Esophagus squamous epithelium (tissue), 4 donors: ENCODE measurements at regions not wholly inside any gene's neighbourhood (a gene's known extent, or its start where the extent isn't known, plus 50 kb on each side); places are given as distances from the start of the nearest gene placed in this dataset.

Experiments
- POLR2A ChIP-seq, 4 donors: fragments of 450-650 bp; IDR thresholded peaks; one replicate each; pipeline ENCODE4 v1.6.1; 2017; ENCODE audit warnings: antibody characterized with exemption in 4 of 4, mild to moderate bottlenecking in 4 of 4, moderate library complexity in 3 of 4
- TF ChIP-seq, protein P1 (sequence below), 6 experiments: fragments of 450-650 bp in 4 of 6; fragments of 200-600 bp in 2 of 6; sonication (generic) in 2 of 6; IDR thresholded peaks; one replicate each; pipeline ENCODE4 v1.5.1; 2016 to 2019; ENCODE audit warnings: antibody characterized with exemption in 6 of 6, mild to moderate bottlenecking in 4 of 6, moderate library complexity in 4 of 6

DNA sequence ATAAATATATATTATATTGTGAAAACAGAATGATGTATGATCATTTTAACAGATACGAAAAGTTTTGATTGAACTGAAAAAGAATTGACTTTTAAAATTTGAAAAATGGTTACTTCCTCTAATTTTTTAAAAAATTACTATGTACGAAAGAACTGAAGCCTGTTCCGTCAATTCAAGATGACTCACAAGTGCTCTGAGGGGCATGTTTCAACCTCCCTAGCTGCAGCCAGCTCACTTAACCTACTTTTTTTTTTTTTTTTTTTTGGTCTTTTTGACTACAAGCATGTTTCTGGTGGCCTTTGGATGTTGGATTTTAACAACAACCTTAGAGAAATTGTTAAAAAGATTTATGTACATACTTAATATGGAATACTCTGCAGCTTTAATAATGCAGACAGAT is 1139.3 kb downstream of the DIAPH3 start:
- TF ChIP-seq, protein P1, sequence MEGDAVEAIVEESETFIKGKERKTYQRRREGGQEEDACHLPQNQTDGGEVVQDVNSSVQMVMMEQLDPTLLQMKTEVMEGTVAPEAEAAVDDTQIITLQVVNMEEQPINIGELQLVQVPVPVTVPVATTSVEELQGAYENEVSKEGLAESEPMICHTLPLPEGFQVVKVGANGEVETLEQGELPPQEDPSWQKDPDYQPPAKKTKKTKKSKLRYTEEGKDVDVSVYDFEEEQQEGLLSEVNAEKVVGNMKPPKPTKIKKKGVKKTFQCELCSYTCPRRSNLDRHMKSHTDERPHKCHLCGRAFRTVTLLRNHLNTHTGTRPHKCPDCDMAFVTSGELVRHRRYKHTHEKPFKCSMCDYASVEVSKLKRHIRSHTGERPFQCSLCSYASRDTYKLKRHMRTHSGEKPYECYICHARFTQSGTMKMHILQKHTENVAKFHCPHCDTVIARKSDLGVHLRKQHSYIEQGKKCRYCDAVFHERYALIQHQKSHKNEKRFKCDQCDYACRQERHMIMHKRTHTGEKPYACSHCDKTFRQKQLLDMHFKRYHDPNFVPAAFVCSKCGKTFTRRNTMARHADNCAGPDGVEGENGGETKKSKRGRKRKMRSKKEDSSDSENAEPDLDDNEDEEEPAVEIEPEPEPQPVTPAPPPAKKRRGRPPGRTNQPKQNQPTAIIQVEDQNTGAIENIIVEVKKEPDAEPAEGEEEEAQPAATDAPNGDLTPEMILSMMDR (IDR thresholded peaks at IDR 0.05) = no peak
- no peak for TF ChIP-seq POLR2A (IDR thresholded peaks at IDR 0.05)
